ENCODE measurements at regions not wholly inside any gene's neighbourhood (a gene's known extent, or its start where the extent isn't known, plus 50 kb on each side); places are given as distances from the start of the nearest gene placed in this dataset.

DNA sequence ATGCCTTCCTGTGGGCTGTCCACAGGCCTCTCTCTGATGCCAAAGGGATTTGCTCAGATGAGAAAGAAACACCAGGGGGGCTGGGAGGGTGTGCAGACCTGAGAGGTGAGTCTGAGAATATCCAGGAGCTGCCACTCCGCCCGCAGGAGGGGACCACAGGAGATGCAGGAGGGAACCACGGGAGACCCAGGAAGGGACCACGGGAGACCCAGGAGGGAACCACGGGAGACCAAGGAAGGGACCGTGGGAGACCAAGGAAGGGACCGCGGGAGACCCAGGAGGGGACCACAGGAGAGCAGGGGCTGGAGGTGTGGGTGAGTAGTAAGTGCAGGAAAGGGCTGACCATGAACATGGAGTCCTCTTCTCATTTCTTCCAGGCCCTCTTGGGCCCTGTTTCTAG is 74.6 kb upstream of the SFSWAP start:
- TF ChIP-seq, protein P1, sequence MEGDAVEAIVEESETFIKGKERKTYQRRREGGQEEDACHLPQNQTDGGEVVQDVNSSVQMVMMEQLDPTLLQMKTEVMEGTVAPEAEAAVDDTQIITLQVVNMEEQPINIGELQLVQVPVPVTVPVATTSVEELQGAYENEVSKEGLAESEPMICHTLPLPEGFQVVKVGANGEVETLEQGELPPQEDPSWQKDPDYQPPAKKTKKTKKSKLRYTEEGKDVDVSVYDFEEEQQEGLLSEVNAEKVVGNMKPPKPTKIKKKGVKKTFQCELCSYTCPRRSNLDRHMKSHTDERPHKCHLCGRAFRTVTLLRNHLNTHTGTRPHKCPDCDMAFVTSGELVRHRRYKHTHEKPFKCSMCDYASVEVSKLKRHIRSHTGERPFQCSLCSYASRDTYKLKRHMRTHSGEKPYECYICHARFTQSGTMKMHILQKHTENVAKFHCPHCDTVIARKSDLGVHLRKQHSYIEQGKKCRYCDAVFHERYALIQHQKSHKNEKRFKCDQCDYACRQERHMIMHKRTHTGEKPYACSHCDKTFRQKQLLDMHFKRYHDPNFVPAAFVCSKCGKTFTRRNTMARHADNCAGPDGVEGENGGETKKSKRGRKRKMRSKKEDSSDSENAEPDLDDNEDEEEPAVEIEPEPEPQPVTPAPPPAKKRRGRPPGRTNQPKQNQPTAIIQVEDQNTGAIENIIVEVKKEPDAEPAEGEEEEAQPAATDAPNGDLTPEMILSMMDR (IDR thresholded peaks at IDR 0.05): no peak
- no peak for TF ChIP-seq POLR2A (IDR thresholded peaks at IDR 0.05)

Data from adrenal gland (tissue), 5 donors.